Inflammatory macrophage treated with lipopolysaccharide for 1 hour (primary cell): ENCODE measurements at regions not wholly inside any gene's neighbourhood (a gene's known extent, or its start where the extent isn't known, plus 50 kb on each side); places are given as distances from the start of the nearest gene placed in this dataset.

Source experiments
- DNase-seq, 2 donors: peaks; one replicate each; pipeline ENCODE4 v3.0.0-alpha.2; 2020 to 2022

DNA sequence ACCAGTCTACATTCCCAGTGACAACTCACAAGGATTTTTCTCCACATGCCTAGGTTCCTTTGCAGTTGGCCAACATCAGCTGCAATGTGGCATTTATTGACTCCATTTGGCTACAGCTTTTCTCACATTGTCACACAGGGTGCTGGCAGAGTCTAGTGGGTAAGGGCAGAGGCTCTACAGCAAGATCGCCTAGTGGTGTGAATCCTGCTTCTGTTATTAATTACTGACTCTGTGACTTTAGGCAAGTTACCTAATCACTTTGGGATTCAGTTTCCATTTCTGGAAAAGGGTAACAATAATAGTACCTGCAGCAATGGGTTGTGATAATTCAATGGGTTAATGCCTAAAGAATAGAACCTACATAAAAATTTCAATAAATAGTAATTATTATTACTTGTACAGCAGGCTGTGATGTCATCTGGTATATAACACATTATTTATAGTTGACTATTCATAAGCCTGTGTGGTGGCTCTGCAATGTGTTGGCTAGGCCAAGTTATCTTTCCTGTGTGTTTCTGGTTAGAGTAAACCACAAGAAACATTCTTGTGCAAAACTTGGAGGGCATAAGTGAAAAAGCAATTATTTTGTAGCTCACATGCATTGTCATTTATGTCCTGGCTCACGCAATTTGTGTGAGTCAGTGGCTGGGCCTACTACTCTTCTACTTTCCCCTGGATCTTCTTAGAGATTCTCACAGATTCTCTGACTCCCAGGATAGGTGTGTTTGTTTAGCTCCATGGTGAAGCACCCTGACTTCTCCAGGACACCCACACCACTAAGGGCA lies 59.5 kb downstream of the PTGS2 start:
- peak; percentile 68 to 71 for DNase-seq

- DNase-seq = peak; percentile 96 to 99
These were observed 61.6 kb downstream of the PTGS2 start for GRCh38 chr1:186618401-186619170.

DNA sequence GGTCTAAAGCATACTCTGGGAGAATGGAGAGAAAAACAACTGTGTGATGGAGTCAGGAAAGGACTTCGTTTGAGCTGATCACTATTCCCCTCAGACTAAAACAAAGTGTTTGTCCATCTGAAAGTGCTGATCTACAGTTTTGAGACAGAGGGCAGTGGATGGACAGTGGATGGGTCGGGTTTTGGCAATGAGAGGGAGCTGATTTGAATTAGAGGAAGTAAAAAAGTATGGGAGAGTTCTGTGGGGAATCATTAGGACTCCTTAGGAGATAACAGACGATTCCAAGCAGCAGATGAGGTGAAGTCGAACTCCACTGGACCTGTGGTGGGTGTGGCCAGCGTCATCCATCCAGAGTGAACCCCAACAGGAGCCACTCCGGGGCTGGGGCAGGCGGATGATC lies 62.3 kb downstream of the PTGS2 start:
- peak; percentile 59 to 71 for DNase-seq

DNA sequence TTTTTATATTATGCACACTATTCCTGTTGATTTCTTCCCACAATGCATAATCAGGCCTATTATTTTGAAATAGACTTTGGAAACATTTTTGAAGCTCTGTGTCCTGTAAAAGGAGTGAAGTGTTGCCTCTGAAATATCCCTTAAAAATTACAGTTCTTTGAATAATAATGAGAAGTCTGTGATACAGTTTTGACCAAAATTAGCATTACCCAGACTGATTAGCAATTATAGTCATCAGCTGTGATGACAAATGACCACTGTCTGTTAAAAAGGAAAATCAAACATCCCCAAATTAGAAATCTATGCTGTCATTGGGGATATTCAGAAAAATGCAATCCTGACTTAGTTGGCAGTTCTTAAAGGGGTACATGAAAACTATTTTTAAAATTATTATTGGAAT lies 63.7 kb downstream of the PTGS2 start:
- peak; percentile 73 to 77 for DNase-seq

GRCh38 chr1:186615332-186615731 lies 64.9 kb downstream of the PTGS2 start:
- DNase-seq = no peak

DNA sequence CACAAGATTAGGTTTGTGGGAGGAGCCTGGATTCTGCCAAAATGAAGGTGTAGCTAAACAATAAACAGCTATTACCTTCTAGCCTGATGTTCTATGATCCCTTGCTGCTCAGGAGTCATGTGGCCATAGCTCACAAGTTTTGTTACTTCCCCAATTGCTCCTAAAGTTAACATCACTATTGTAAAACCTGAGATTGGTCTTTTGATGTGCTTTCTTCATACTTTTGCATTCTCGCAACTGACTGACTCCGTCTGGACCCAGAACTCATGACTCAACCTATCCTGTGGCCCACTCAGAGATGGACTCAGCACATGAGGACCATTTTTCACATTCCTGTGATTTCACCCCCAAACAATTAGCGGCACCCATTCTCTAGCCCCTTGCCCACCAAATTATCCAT lies 69.1 kb downstream of the PTGS2 start:
- peak in 1 of 2 donors; percentile 50 for DNase-seq

GRCh38 chr1:186609183-186609582 lies 71.0 kb downstream of the PTGS2 start:
- DNase-seq = no peak

DNA sequence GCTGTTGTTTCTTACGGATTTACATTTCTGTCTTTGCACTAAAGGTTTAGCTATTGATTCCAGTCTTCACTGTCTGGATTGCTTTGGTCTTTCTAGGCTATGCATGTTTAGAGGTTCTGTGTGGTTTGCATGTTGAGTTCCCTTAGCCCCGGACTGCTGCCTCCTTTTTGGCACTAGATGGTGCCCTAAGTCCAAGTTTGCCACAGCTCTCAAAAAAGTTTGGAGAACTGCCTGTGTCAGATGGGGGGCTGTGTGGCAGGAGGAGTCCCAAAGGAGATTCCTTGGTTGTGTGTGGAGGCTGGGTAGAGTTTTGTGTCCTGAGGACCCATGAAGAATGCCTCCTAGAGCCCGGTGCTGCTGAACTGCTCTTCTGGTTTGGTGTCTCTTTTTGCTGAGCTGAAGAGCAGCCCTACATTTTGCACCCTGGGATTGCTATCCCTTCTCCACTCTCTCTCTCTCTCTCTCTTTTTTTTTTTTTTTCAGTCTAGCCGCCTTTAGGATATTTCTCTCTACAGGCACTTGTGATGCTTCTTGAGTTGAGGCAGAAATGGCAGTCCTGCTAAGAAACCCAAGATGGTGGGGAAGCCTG lies 74.4 kb downstream of the PTGS2 start:
- DNase-seq = peak; percentile 49 to 78

DNA sequence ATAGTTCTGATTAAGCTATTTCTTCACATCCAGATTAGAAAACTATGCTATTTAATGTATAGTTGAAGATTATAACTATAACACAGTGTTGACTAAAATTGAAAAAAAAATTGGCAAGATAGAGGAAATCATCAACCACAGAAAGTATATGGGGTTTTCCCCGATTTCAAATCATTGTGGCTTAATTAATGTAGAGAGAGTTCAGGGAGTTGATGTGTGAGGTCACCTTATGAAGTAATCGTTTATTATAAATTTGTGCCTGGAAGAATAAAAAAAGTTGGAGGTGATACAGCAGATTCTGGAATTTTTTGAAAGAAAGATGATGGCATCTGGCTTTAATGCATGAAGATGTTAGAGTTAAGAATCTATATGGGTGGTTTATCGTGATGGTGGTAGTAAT lies 84.3 kb downstream of the PTGS2 start:
- peak; percentile 74 to 86 for DNase-seq

GRCh38 chr1:186578325-186579016 lies 101.8 kb downstream of the PTGS2 start:
- no peak for DNase-seq

- DNase-seq = no peak
These were observed 102.6 kb downstream of the PTGS2 start for GRCh38 chr1:186577633-186578032.

DNA sequence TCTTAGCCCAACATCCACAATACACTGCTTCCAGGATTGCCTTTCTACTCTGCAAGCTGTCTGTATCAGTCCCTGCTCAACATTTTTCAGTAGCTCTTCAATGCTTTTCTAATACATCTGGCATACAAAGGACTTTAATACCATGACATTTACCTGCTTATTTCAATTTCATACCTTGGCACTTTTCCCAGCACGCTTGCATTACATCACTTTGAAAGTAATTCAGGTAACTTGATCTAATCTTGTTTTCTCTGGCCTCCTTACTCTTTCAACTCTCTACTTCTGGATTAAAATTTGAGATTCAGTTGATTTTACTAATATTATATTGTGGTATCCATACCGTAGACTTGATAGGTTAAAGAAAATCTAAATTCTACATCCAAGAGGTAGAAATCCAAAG lies 103.0 kb downstream of the PTGS2 start:
- DNase-seq = no peak

DNA sequence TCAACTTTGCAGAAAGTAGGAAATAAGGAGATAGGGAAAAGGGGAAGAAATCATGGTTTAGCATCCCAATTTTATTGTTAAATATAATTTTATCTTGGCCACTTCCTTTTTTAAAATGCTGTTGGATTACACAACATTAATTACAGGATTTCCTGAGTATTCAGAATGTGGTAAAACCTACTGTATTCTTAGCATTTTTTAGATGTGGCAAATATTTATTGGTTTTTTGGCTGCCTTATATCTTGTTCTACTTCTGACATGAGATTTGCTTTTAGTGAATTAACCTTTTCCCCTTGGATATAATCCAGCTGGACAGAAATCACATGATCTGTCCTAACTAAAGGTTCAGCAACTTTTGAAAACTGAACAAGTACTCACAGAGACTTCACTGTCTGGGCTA lies 104.9 kb downstream of the PTGS2 start:
- DNase-seq = peak; percentile 11 to 15

DNA sequence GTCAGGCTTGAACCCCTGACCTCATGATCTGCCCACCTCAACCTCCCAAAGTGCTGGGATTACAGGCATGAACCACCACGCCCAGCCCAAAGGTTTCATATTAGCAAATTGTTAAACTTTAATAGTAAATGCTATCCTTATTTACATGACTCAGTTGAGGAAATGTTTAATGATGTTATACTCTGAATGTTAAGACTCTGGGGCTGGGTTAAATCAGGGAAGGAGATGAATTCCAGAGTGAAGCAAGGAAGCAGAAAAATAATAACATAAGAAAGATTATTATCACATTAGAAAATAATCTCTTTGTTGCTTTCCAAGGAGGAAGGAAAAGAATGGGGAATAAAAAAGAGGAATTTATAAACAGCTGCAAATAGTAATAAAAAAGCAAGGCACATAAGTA lies 105.3 kb downstream of the PTGS2 start:
- DNase-seq = no peak

DNA sequence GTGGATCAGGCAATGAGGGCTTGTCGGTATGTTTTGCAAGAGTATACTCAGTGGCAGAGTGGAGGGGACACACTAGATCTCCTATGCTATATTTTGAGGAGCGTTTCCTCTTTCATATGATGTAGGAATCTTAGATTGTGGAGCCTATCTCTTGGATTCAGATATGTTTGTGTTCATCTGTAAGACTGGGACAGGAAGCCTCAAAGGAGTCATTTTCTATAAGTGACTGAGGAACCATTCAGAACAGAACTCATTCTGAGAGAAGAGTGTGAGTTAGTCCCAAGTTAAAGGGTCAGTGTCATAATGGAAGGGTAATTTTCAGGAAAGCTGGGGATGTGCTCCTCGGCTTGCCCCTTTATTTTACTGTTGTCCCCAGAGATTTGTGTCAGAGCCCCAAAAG lies 107.7 kb downstream of the PTGS2 start:
- DNase-seq = no peak

- DNase-seq = no peak
These were observed 108.5 kb downstream of the PTGS2 start for GRCh38 chr1:186571771-186572170.

DNA sequence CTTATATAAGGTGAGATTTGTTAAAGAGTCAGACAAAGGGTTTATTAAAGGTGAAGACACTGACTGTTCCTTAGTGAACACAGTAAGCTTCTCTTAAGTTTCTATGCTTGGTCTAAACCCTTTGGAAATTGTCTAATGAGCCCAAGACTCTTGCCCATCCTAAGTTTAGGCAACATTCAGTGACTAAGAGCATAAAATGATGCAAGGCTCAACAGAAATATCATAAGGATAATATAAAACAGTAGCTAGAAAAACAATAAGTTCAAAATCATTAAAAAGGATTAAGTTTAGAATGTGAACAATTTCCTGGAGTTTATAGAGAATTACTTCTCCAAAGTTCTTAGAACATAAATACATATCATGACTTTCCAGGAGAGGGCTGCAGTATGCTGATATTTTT lies 108.9 kb upstream of the PDC start:
- DNase-seq = no peak

GRCh38 chr1:186568221-186568620 lies 107.3 kb upstream of the PDC start:
- DNase-seq = no peak

GRCh38 chr1:186566140-186566855 lies 105.4 kb upstream of the PDC start:
- no peak for DNase-seq

DNA sequence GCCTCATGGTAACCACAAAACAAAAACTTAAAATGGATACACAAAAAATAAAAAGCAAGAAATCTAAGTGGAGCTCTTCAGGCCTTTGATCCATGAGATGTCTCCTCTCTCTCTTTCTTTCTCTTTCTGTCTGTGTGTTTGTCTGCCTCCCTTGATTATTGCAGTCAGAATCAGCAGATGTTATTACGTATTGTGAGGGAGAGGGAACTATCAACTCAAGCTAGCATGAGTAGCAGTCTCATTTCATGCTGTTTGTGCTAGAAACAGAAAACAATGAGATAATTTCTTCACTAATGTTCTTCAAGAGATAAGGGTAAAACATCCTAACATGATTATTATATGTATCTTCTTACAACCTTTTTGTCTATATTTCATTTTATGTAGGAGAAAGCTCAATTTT lies 103.7 kb upstream of the PDC start:
- no peak for DNase-seq

- no peak for DNase-seq
These were observed 98.7 kb upstream of the PDC start for GRCh38 chr1:186559601-186560116.

DNA sequence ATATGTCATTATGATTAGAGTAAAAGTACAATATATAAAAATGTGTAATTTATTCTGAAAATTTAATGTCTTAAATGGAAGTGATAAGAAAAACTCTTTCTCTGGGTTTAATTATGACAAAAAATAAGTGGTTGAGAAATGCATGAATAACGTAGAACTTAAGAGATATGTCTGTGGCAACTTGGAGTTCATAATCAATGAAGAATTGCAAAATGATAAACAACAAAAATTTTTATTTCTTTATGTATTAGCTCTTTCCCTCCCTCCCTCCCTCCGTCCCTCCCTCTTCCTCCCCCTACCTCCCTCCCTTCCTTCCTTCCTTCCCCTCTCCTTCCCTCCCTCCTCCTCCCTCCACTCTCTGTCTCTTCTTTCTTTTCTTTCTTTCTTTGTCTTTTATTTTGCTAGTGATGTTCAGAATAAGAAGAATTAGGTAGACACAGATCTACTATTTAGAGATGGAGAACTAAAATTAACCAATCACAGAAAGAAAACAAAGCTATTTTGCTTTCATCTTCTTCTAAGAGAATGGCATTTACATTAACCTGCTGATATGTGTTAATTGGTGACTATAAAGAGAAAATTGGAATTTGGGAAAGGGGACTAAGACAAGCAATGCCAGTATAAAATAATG lies 96.3 kb upstream of the PDC start:
- DNase-seq = no peak
